GM19397 (cell line): ENCODE measurements at regions not wholly inside any gene's neighbourhood (a gene's known extent, or its start where the extent isn't known, plus 50 kb on each side); places are given as distances from the start of the nearest gene placed in this dataset.
"Not testable (repeated sequence)": the region's sequence is repeated elsewhere in the genome, so short reads cannot be mapped to it uniquely, and the experiment has no call there.

Experiments
- ATAC-seq: cut with Tn5 transposase; IDR thresholded peaks from one replicate; pipeline ENCODE4 v1.9.1; 2021; ENCODE audit warnings: mild to moderate bottlenecking, moderate library complexity; ENCODE audit not compliant: unreplicated experiment

DNA sequence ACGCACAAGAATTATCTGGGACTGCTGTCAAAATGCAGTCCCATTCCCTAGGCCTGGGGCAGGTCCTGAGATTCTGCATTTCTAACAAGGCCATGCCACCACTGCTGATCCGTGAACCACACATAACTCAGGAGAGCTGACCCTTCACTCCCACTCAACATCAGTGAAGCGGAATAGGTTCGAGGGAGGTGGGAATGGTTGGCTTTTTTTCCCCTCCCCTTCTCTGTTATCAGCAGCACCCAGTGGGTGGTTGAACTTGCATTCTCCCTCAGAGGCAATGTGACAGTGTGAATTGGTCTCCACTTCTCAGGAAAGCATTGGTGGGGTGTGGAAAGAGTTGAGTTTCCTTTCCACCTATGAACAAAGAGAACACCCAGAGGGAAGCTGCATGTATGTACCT lies 344.3 kb downstream of the GADD45G start:
- no peak for ATAC-seq

- no peak for ATAC-seq
Observed at GRCh38 chr9:89951675-89952074, 346.9 kb downstream of the GADD45G start.

GRCh38 chr9:89952401-89952800 lies 347.6 kb downstream of the GADD45G start:
- ATAC-seq: no peak

DNA sequence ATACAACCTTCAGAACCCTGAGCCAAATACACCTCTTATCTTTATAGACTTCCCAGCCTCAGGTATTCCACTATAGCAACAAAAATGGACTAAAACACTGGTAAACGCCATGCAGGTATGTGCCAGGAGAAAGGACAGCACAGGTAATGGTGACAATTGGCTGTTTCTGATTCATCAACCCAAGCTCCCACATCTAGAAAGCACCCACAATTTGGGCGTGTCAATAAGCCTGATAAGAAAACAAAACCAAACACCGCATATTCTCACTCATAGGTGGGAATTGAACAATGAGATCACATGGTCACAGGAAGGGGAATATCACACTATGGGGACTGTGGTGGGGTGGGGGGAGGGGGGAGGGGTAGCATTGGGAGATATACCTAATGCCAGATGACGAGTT lies 348.5 kb downstream of the GADD45G start:
- ATAC-seq: not testable (repeated sequence)

DNA sequence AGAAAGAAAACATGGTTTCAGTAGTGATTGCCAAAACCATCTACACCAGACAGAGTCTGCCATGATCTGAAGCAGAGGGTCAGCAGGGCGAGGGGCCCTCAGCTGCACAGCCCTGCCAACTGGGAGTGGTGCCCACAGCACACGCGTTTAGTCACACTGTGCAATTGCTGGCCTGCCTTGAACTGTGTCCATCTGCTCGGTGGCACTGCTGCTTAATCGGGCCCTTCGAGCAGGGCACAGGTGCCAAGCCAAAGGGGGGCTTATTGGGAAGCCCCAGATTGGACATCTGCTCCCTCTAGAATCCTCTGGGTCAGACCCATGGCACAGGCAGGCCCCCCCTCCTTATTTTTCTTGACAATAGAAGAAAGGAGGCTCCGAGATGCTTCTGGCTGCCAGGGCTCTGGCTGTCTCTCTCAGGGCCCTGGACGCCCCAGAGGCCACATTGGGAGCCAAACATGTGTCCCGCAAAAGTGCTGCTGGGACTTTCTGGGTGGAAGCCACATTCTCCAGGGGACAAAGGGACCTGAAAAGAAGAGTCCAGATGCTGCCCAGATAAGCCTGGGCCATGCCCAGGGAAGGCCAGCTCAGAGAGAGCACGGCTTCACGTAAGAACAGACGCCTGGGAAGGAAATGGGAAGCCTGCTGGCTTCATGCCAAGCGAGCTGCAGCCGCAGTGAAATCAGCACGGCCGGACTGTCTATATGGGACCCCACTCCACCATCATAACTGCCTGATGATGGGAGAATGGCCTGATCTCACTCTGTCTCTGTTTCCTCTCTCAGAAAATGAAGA lies 349.2 kb downstream of the GADD45G start:
- ATAC-seq: no peak

DNA sequence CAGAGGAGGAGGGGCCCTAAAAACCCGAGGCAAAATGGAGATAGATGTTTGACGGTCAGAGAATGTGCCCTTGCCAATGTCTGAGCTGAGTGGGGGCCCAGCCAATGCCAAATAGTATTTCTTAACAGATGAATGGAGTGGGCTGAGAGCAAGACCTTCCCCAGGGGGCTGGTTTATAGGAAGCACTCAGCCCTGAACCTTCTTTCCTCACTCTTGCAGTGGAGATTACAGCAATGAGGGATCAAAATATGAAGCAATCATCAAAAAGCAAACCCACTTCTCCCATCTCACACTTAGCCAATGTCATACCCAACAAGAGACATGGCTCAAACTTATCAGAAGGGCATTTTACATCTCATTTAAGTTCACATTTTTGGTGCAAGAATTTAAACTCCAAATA lies 350.3 kb downstream of the GADD45G start:
- ATAC-seq: no peak

DNA sequence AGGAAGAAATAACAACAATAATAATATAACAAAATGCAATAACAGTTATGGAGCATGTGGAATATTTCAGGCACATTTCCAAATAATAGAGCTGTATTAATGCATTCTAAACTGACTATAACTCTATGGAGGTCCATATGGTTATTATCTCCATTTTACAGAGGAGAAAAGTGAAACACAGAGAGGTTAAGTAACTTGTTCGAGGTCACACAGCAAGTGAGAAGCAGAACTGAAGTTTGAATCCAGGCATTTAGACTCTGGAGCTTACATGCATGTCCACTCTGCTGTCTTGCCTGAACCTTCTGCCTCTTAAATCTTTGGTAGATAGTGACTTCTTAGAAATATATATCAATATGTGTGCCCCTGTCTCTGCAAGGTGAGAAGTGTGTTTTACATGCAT lies 350.8 kb downstream of the GADD45G start:
- no peak for ATAC-seq

DNA sequence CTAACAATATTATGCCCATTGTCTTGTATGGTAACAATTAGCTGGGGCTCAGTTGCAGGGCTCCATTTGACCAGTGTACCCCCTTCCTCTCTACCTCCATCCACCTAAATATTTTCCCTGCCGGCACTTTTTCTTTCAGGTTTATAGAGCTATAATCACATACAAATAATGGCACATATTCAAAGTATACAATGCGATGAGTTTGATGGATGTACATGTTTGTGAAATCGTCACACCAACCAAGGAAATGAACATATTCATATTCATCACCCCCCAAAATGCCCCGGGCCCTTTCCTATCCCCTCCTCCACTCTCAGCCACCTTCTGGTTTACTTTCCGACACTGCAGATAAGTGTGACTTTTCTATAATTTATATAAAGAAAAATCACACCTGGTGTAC lies 351.5 kb downstream of the GADD45G start:
- ATAC-seq: no peak

DNA sequence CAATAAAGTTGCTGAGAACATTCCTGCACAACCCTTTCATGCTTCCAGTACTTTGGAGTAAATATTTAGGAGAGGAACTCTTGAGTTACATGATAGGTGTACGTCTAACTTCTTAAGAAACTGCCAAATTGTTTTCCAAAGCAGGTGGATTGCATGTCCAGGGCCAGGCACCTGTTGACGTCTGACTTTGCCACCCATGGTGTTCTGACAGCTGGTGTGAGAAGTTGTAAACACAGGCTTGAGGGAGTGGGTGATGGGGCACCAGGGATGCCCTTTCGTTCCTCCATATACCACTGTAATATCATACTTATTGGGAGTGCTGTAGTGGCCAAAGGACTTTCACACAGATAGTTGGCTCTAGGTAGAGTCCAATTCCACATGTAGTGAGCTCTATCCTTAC lies 352.1 kb downstream of the GADD45G start:
- no peak for ATAC-seq

DNA sequence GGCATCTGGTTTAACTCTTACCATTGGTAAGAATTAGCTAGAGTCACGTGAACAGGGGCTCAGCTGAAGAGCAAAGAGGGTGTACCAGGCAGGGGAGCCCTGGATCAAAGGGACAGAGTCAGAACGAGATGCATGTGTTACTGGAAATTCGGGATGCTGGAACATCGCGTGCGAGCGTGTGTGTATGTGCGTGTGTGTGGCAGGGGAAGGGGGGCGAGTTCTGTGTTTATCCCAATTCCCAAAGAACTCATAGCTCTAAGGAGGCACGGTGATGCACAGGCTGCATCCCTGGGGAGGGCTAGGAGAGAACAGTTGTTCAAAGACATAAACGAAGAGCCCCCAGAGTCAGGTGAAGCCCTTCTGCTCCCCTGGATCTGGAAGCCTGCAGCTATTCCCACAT lies 353.3 kb downstream of the GADD45G start:
- no peak for ATAC-seq

GRCh38 chr9:89961616-89962341 lies 357.0 kb downstream of the GADD45G start:
- ATAC-seq: no peak

GRCh38 chr9:89963280-89963679 lies 358.5 kb downstream of the GADD45G start:
- no peak for ATAC-seq

DNA sequence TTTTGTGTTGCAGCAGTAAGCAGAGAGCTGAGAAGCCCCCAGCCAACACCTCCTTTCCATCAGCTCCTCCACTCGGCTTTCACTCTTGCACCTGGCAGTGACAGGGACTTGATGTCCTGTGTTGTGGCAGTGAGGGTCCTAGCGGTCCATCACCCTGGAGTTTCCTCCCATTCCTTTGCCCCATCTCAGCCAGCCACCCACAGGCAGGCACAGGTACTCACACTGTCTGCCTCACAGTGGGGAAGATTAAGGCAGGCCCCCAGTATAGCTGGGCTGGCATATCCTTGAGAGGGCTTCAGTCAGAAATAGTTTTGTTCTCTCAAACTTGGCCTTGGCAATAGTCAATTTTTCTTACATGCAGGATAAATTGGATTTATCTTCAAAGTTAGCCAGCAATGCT lies 362.7 kb downstream of the GADD45G start:
- ATAC-seq: no peak

- ATAC-seq: no peak
Observed at GRCh38 chr9:89969156-89969675, 364.4 kb downstream of the GADD45G start.

DNA sequence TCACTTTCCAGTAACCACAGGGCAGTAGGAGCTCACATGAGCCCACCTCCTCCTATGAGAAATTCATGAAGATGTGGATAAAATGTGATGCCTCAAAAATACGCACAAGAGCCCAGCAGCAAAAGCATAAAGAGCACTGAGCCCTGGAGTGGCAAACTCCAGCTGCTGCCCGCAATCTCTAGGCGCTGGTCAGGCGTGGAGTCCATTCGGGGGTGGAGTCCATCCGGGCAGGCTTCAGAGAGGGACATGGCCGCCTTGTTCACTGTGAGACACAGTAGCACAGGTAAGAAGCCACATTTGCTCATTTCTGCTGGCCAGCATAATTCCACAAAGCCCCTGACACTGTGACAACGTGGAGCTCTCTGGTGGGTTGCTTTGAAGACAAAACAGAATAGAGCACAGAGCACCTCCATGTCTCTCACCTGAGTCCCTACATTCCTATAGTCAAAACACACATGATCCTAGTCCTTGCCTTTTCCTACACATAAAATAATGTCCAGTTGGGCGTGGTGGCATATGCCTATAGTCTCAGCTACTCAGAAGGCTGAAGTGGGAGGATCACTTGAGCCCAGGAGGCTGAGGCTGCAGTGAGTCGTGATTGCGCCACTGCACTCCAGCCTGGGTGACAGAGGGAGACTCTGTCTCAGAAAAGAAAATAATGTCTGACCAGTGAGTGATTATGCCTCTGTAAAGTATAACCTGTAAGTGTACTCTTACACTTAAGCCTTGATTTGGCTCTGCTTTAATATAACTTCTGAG lies 365.2 kb downstream of the GADD45G start:
- no peak for ATAC-seq

- ATAC-seq: no peak
Observed at GRCh38 chr9:89970701-89971100, 365.9 kb downstream of the GADD45G start.

DNA sequence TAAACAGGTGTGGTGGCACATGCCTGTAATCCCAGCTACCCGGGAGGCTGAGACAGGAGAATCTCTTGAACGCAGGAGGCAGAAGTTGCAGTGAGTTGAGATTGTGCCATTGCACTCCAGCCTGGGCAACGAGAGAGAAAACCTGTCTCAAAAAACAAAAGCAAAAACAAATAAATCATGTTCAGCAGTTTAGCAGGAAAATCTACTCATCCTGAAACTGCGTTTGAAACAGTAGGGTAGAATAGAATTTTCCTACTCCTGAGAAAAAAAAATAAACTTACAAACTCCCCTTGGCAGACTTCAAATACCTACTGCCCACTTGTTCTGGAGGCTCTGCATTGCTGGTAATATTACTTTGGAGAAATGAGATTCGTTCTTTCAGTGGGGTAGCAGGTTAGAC lies 367.7 kb downstream of the GADD45G start:
- no peak for ATAC-seq

DNA sequence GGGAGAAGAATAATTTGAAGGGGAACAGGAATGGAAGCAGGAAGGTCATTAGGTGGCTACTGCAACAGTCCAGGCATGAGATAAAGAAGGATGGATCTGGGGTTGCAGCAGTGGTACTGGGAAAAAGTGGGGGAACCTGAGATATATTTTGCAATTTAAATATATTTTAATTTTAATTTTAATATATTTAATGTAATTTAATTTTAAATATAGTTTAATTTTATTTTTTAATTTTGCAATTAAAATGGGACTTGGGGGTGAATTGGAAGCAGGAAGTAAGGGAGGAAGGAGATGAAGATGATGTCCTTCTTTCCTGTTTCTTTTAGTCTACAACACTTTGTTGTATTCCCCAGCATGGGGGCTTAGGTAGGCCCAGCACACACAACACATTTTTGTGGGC lies 369.8 kb downstream of the GADD45G start:
- no peak for ATAC-seq

- ATAC-seq: no peak
Observed at GRCh38 chr9:89975024-89975423, 370.2 kb downstream of the GADD45G start.

DNA sequence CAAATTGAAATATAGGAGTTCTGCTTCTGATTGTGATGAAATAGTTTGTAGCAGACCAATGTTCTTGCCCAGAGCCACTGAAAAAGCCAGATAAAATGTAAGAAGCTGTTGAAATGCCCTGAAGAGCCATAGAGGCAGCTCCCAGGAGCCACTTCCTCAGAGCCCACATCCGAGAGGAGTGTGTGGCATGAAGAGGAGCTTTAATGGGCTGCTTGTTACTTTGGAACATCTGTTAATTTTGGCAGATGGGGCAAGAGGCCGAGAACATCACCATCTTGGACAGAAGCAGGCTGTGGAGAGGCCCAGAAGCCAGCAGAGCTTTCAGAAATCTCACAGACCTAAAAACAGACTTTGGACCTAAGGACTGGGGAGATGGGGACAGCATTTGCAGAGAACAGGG lies 370.8 kb downstream of the GADD45G start:
- no peak for ATAC-seq

GRCh38 chr9:89978185-89978584 lies 373.4 kb downstream of the GADD45G start:
- no peak for ATAC-seq

DNA sequence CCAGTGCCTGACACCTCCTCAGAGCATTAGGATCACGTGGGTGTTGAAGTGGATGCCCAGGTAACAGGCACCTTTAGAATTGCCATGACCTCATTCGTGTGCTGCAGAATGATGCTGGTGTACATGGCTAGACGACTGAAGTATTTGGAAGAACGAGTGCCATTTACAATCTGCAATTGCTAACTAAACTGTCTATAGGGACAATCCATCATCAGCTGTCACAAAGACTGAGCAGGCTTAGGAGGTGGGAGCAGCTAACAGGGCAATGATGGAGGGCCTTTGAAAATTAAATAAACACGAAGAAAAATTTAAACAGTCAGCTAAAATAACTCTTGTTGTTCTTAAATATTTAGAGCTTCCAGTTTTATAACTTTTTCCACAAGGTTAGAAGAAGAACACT lies 375.8 kb downstream of the GADD45G start:
- no peak for ATAC-seq
